ENCODE measurements at regions not wholly inside any gene's neighbourhood (a gene's known extent, or its start where the extent isn't known, plus 50 kb on each side); places are given as distances from the start of the nearest gene placed in this dataset.
A peak's percentile ranks its signal among the peaks of the same experiment; 100 is the strongest.

- Histone ChIP-seq H3K9me3 (replicated peaks in 1 of 3) (peaks cover 0 to under 1% (median 0%) of the 10 kb centered on the region in 3 donors), H3K4me3 (no peak overlapping the region), H3K27ac (no peak overlapping the region), H3K27me3 (no peaks in the 10 kb centered on the region), H3K4me1 (replicated peaks in 1 of 2) (no peaks in the 10 kb centered on the region), H3K36me3 (replicated peaks in 1 of 2) (no peaks in the 10 kb centered on the region)
- DNase-seq: no peak
- TF ChIP-seq POLR2A (IDR thresholded peaks at IDR 0.05) (no peak), CTCF (IDR thresholded peaks at IDR 0.05) (no peak)
- intact Hi-C loops (cut with DNase I): no loop called here
- 81 to 91% (median 87%) methylated on average over 8 to 14 of the region's 14 CpGs for WGBS, 4 donors
Measured at GRCh38 chr2:11054783-11055678, 100.2 kb upstream of the SLC66A3 start.

- intact Hi-C loops (cut with DNase I): no loop called here
- Histone ChIP-seq H3K36me3 (replicated peaks in 1 of 2) (no peaks in the 10 kb centered on the region), H3K27ac (no peak overlapping the region), H3K4me1 (replicated peaks in 1 of 2) (no peaks in the 10 kb centered on the region), H3K9me3 (replicated peaks in 1 of 3) (peaks cover 0 to 4% (median 0%) of the 10 kb centered on the region in 3 donors), H3K27me3 (no peaks in the 10 kb centered on the region), H3K4me3 (no peak overlapping the region)
- 85 to 94% (median 91%) methylated on average over 8 to 9 of the region's 9 CpGs for WGBS, 4 donors
- DNase-seq: no peak
- TF ChIP-seq POLR2A (IDR thresholded peaks at IDR 0.05) (no peak), CTCF (IDR thresholded peaks at IDR 0.05) (no peak)
Measured at GRCh38 chr2:11055679-11056215, 99.5 kb upstream of the SLC66A3 start.

GRCh38 chr2:11056614-11057013 lies 98.7 kb upstream of the SLC66A3 start:
- intact Hi-C loops (cut with DNase I): no loop called here
- Histone ChIP-seq H3K27me3 (no peaks in the 10 kb centered on the region), H3K4me3 (no peak overlapping the region), H3K9me3 (replicated peaks in 1 of 3) (peaks cover 0 to 4% (median 0%) of the 10 kb centered on the region in 3 donors), H3K4me1 (replicated peaks in 1 of 2) (no peaks in the 10 kb centered on the region), H3K36me3 (replicated peaks in 1 of 2) (no peaks in the 10 kb centered on the region), H3K27ac (no peak overlapping the region)
- DNase-seq: peak in 3 of 7 donors; percentile 21 to 42 (median 26)
- 42 to 50% (median 46%) methylated on average over 6 of the region's 6 CpGs for WGBS, 4 donors
- TF ChIP-seq POLR2A (IDR thresholded peaks at IDR 0.05) (no peak), CTCF (IDR thresholded peaks at IDR 0.05) (no peak)

- Histone ChIP-seq H3K27me3 (no peaks in the 10 kb centered on the region), H3K9me3 (replicated peaks in 1 of 3) (peaks cover 0 to 4% (median 4%) of the 10 kb centered on the region in 3 donors), H3K4me3 (no peak overlapping the region), H3K27ac (no peak overlapping the region), H3K4me1 (replicated peaks in 1 of 2) (no peaks in the 10 kb centered on the region), H3K36me3 (replicated peaks in 1 of 2) (no peaks in the 10 kb centered on the region)
- TF ChIP-seq POLR2A (IDR thresholded peaks at IDR 0.05) (no peak), CTCF (IDR thresholded peaks at IDR 0.05) (no peak)
- no peak for DNase-seq
- 73 to 81% (median 76%) methylated on average over 4 of the region's 4 CpGs for WGBS, 4 donors
- intact Hi-C loops (cut with DNase I): no loop called here
Measured at GRCh38 chr2:11057031-11057430, 98.2 kb upstream of the SLC66A3 start.

All from adrenal gland (tissue), 9 donors.